ENCODE measurements at regions not wholly inside any gene's neighbourhood (a gene's known extent, or its start where the extent isn't known, plus 50 kb on each side); places are given as distances from the start of the nearest gene placed in this dataset.

- DNase-seq (ENCODE audit: low read depth in 2 of 2), result no peak
These were observed 186.0 kb downstream of the KIF20B start for GRCh38 chr10:89887406-89887805.

GRCh38 chr10:89887830-89888229, 186.4 kb downstream of the KIF20B start:
- no peak for DNase-seq (ENCODE audit: low read depth in 2 of 2)

GRCh38 chr10:89888321-89889070, 187.1 kb downstream of the KIF20B start:
- DNase-seq (ENCODE audit: low read depth in 2 of 2), result no peak

GRCh38 chr10:89889606-89890005, 188.2 kb downstream of the KIF20B start:
- DNase-seq (ENCODE audit: low read depth in 2 of 2), result no peak

- DNase-seq (ENCODE audit: low read depth in 2 of 2), result no peak
These were observed 189.7 kb downstream of the KIF20B start for GRCh38 chr10:89891006-89891535.

- DNase-seq (ENCODE audit: low read depth in 2 of 2), result no peak
These were observed 192.7 kb downstream of the KIF20B start for GRCh38 chr10:89894051-89894450.

- DNase-seq (ENCODE audit: low read depth in 2 of 2), result no peak
These were observed 199.2 kb downstream of the KIF20B start for GRCh38 chr10:89900554-89900953.

GRCh38 chr10:89901895-89902294, 200.5 kb downstream of the KIF20B start:
- DNase-seq (ENCODE audit: low read depth in 2 of 2), result no peak

GRCh38 chr10:89904755-89905154, 203.4 kb downstream of the KIF20B start:
- no peak for DNase-seq (ENCODE audit: low read depth in 2 of 2)

GRCh38 chr10:89909752-89910151, 208.4 kb downstream of the KIF20B start:
- DNase-seq (ENCODE audit: low read depth in 2 of 2), result no peak

GRCh38 chr10:89915021-89915420, 213.6 kb downstream of the KIF20B start:
- no peak for DNase-seq (ENCODE audit: low read depth in 2 of 2)

- DNase-seq (ENCODE audit: low read depth in 2 of 2), result no peak
These were observed 214.6 kb downstream of the KIF20B start for GRCh38 chr10:89915968-89916367.

GRCh38 chr10:89916468-89917215, 215.3 kb downstream of the KIF20B start:
- no peak for DNase-seq (ENCODE audit: low read depth in 2 of 2)

- DNase-seq (ENCODE audit: low read depth in 2 of 2), result no peak
These were observed 220.0 kb downstream of the KIF20B start for GRCh38 chr10:89921403-89921802.

- no peak for DNase-seq (ENCODE audit: low read depth in 2 of 2)
These were observed 222.3 kb downstream of the KIF20B start for GRCh38 chr10:89923661-89924060.

- no peak for DNase-seq (ENCODE audit: low read depth in 2 of 2)
These were observed 222.9 kb downstream of the KIF20B start for GRCh38 chr10:89924261-89924660.

GRCh38 chr10:89926736-89927135, 225.3 kb downstream of the KIF20B start:
- DNase-seq (ENCODE audit: low read depth in 2 of 2), result no peak

GRCh38 chr10:89929282-89930026, 228.1 kb downstream of the KIF20B start:
- DNase-seq (ENCODE audit: low read depth in 2 of 2), result no peak

- no peak for DNase-seq (ENCODE audit: low read depth in 2 of 2)
These were observed 236.1 kb downstream of the KIF20B start for GRCh38 chr10:89937494-89937893.

- no peak for DNase-seq (ENCODE audit: low read depth in 2 of 2)
These were observed 238.7 kb downstream of the KIF20B start for GRCh38 chr10:89940076-89940475.

- DNase-seq (ENCODE audit: low read depth in 2 of 2), result no peak
These were observed 240.8 kb downstream of the KIF20B start for GRCh38 chr10:89942217-89942616.

- DNase-seq (ENCODE audit: low read depth in 2 of 2), result no peak
These were observed 242.7 kb downstream of the KIF20B start for GRCh38 chr10:89944138-89944537.
